ENCODE measurements at regions not wholly inside any gene's neighbourhood (a gene's known extent, or its start where the extent isn't known, plus 50 kb on each side); places are given as distances from the start of the nearest gene placed in this dataset.

DNA sequence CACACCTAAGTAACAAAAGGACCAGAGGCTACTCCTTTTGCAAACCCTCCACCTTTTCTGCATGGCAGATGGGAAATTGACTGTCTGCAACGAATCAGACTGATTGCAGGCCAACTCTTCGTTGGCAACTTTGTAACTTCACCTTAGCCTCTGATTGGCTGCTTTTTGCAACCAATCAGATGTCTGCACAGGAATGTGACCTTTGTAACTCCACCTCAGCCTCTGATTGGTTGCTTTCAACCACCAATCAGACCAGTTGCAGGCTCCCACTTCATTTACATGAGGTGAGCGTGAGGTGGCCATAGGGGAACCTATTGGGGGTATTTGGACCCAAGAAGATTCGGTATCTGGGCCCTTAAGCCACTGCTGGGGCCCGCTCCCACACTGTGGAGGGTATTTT is 209.0 kb downstream of the EN1 start:
- H3K4me3 ChIP-seq (ENCODE audit: insufficient read length, low read depth): no peak overlapping the region
- TF ChIP-seq SUZ12 (IDR thresholded peaks at IDR 0.05; ENCODE audit: extremely low read depth, insufficient read depth, insufficient read length) (no peak), YY1 (IDR thresholded peaks at IDR 0.05; ENCODE audit: insufficient read depth, insufficient read length) (no peak), ZNF274 (IDR thresholded peaks at IDR 0.05; ENCODE audit: low read depth, low read length) (no peak)
- H3K4me1 ChIP-seq (ENCODE audit: insufficient read depth, insufficient read length): peaks cover 5% of the 10 kb centered on the region
- DNase-seq (ENCODE audit: low read depth, low spot score): no peak
- H3K9me3 ChIP-seq (ENCODE audit: insufficient read depth, low read length): peaks cover 8% of the 10 kb centered on the region; the same call in 1 of the 2 replicates
- no peaks in the 10 kb centered on the region for H3K36me3 ChIP-seq (ENCODE audit: insufficient read depth, insufficient read length, low read length)
- H3K27me3 ChIP-seq (ENCODE audit: insufficient read depth, insufficient read length): no peaks in the 10 kb centered on the region
- H3K9ac ChIP-seq (ENCODE audit: insufficient read length, low read depth): no peak overlapping the region

DNA sequence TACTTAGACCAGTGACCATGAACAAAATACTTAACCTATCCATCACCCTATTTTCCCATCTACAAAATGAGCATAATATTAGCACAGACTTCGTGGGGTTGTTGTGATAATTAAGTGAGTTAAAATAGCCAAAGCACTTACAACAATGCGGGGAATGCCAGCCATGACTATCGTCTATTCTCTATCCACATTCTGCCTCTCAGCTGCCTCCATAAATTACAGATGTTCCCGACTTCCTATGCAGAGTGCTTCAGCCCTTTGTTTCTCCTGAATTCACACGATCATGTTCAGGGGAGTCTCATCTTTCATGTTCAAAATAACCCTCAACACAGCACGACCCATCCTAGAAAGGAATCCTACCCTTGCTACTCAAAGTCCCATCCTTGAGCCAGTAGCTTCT is 211.6 kb downstream of the EN1 start:
- Histone ChIP-seq H3K4me1 (ENCODE audit: insufficient read depth, insufficient read length) (peaks cover 8% of the 10 kb centered on the region), H3K9ac (ENCODE audit: insufficient read length, low read depth) (no peak overlapping the region), H3K36me3 (ENCODE audit: insufficient read depth, insufficient read length, low read length) (no peaks in the 10 kb centered on the region), H3K27me3 (ENCODE audit: insufficient read depth, insufficient read length) (no peaks in the 10 kb centered on the region), H3K9me3 (ENCODE audit: insufficient read depth, low read length) (peaks cover 8% of the 10 kb centered on the region; the same call in 1 of the 2 replicates), H3K4me3 (ENCODE audit: insufficient read length, low read depth) (no peak overlapping the region)
- TF ChIP-seq ZNF274 (IDR thresholded peaks at IDR 0.05; ENCODE audit: low read depth, low read length): no peak
- TF ChIP-seq SUZ12 (IDR thresholded peaks at IDR 0.05; ENCODE audit: extremely low read depth, insufficient read depth, insufficient read length): no peak
- TF ChIP-seq YY1 (IDR thresholded peaks at IDR 0.05; ENCODE audit: insufficient read depth, insufficient read length): no peak
- DNase-seq (ENCODE audit: low read depth, low spot score): peak; percentile 57

DNA sequence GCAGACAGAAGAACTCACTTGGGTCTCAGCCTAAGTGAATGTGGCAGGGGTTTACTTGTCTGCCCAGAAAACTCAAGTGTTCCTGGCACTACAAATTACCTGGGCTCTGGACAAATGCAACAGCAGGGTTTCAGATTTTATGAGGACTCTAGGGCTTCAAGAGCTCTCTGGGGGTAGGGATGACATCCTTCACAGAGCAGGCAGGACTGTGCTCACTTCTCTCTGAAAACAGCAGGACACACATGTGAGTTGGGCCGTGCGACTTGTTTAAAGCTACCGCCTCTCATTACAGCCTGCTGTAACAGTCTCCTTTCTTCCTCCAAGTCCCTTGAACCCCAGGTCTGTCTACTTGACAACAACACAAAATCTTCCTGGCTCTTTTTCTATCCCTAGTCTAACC is 212.6 kb downstream of the EN1 start:
- TF ChIP-seq ZNF274 (IDR thresholded peaks at IDR 0.05; ENCODE audit: low read depth, low read length) (no peak), YY1 (IDR thresholded peaks at IDR 0.05; ENCODE audit: insufficient read depth, insufficient read length) (no peak), SUZ12 (IDR thresholded peaks at IDR 0.05; ENCODE audit: extremely low read depth, insufficient read depth, insufficient read length) (no peak)
- peaks cover 8% of the 10 kb centered on the region for H3K4me1 ChIP-seq (ENCODE audit: insufficient read depth, insufficient read length)

DNA sequence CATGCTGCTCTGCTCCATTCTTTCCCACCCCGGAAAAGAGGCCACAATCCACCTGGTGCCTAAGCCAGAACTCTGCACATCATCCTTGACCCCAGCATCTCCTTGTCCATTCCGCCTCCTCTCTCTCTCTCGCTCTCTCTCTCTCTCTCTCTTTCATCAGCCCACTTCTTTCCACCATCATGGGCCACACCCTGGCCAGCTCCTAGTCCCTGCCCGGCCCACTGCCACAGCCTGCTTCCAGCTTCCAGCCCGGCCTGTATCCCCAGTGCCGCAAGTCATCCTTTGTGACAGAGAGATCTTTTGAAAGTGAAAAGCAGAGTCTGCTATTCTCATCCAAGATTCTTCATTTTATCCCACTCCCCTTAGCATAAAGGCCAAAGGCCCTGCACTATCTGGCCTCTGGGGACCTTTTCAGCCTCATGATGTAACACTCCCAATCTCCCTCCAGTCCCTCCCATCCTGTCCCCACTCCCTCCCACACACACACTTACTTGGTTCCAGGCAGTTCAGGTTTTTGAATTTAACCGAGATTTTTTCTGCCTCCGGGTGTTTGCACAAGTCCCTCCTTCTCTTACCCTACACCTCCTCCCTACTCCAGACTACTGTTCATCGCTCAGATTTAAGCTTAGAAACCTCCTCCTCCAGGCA is 214.0 kb downstream of the EN1 start:
- H3K9me3 ChIP-seq (ENCODE audit: insufficient read depth, low read length): peaks cover 3% of the 10 kb centered on the region; the same call in 1 of the 2 replicates
- TF ChIP-seq SUZ12 (IDR thresholded peaks at IDR 0.05; ENCODE audit: extremely low read depth, insufficient read depth, insufficient read length): no peak
- no peak for TF ChIP-seq YY1 (IDR thresholded peaks at IDR 0.05; ENCODE audit: insufficient read depth, insufficient read length)
- no peak for TF ChIP-seq ZNF274 (IDR thresholded peaks at IDR 0.05; ENCODE audit: low read depth, low read length)
- no peak overlapping the region for H3K9ac ChIP-seq (ENCODE audit: insufficient read length, low read depth)

More for the DNA sequence above, 212.6 kb downstream of the EN1 start:
- no peaks in the 10 kb centered on the region for H3K36me3 ChIP-seq (ENCODE audit: insufficient read depth, insufficient read length, low read length)
- no peak overlapping the region for H3K9ac ChIP-seq (ENCODE audit: insufficient read length, low read depth)
- no peak overlapping the region for H3K4me3 ChIP-seq (ENCODE audit: insufficient read length, low read depth)
- H3K9me3 ChIP-seq (ENCODE audit: insufficient read depth, low read length): peaks cover 8% of the 10 kb centered on the region; the same call in 1 of the 2 replicates
- DNase-seq (ENCODE audit: low read depth, low spot score): no peak
- no peaks in the 10 kb centered on the region for H3K27me3 ChIP-seq (ENCODE audit: insufficient read depth, insufficient read length)

DNA sequence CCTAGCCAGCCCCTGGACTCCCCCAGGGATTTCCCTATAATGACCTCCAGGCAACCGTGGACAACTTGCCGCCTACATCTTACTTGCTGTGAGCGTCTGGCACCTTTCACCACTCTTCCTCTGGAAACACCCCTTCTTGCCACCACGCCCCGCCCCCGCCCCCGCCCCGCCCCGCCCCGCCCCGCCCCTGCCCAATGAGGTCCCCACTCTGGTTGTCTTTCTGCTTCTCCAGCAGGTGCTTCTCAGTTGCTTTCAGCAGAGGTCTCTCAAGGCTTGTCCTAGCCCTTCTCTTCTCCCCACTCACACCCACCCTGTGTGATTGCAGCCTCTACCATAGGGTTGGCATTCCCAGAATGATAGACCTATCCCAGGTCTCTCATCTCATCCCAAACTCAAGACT is 214.5 kb downstream of the EN1 start:
- Histone ChIP-seq H3K9ac (ENCODE audit: insufficient read length, low read depth) (no peak overlapping the region), H3K4me3 (ENCODE audit: insufficient read length, low read depth) (no peak overlapping the region), H3K27me3 (ENCODE audit: insufficient read depth, insufficient read length) (no peaks in the 10 kb centered on the region), H3K9me3 (ENCODE audit: insufficient read depth, low read length) (no peaks in the 10 kb centered on the region), H3K36me3 (ENCODE audit: insufficient read depth, insufficient read length, low read length) (no peaks in the 10 kb centered on the region), H3K4me1 (ENCODE audit: insufficient read depth, insufficient read length) (peaks cover 8% of the 10 kb centered on the region)
- TF ChIP-seq YY1 (IDR thresholded peaks at IDR 0.05; ENCODE audit: insufficient read depth, insufficient read length) (no peak), ZNF274 (IDR thresholded peaks at IDR 0.05; ENCODE audit: low read depth, low read length) (no peak), SUZ12 (IDR thresholded peaks at IDR 0.05; ENCODE audit: extremely low read depth, insufficient read depth, insufficient read length) (no peak)
- no peak for DNase-seq (ENCODE audit: low read depth, low spot score)

More for the DNA sequence above, 214.0 kb downstream of the EN1 start:
- DNase-seq (ENCODE audit: low read depth, low spot score): no peak
- no peaks in the 10 kb centered on the region for H3K36me3 ChIP-seq (ENCODE audit: insufficient read depth, insufficient read length, low read length)
- H3K4me3 ChIP-seq (ENCODE audit: insufficient read length, low read depth): no peak overlapping the region
- no peaks in the 10 kb centered on the region for H3K27me3 ChIP-seq (ENCODE audit: insufficient read depth, insufficient read length)
- H3K4me1 ChIP-seq (ENCODE audit: insufficient read depth, insufficient read length): peaks cover 8% of the 10 kb centered on the region

DNA sequence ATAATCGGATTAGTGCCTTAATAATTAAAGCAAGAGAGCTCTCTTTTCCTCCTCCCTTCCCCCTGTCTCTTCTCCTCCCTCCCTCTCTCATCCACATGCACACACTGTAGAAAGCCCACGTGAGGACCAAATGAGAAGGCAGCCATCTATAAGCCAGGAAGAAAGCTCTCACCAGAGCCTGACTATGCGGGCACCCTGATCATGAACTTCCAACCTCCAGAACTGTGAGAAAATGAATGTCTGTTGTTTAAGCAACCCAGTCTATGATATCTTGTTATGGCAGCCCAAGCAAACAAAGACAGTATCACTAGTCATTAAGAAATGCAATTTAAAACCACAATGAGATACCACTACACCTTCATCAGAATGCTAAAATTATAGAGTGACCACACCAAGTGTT is 220.3 kb downstream of the EN1 start:
- Histone ChIP-seq H3K36me3 (ENCODE audit: insufficient read depth, insufficient read length, low read length) (no peaks in the 10 kb centered on the region), H3K4me1 (ENCODE audit: insufficient read depth, insufficient read length) (no peaks in the 10 kb centered on the region), H3K27me3 (ENCODE audit: insufficient read depth, insufficient read length) (no peaks in the 10 kb centered on the region), H3K4me3 (ENCODE audit: insufficient read length, low read depth) (no peak overlapping the region), H3K9me3 (ENCODE audit: insufficient read depth, low read length) (peaks cover 7% of the 10 kb centered on the region; the same call in 1 of the 2 replicates), H3K9ac (ENCODE audit: insufficient read length, low read depth) (no peak overlapping the region)
- no peak for TF ChIP-seq ZNF274 (IDR thresholded peaks at IDR 0.05; ENCODE audit: low read depth, low read length)
- no peak for TF ChIP-seq SUZ12 (IDR thresholded peaks at IDR 0.05; ENCODE audit: extremely low read depth, insufficient read depth, insufficient read length)
- no peak for TF ChIP-seq YY1 (IDR thresholded peaks at IDR 0.05; ENCODE audit: insufficient read depth, insufficient read length)
- no peak for DNase-seq (ENCODE audit: low read depth, low spot score)

DNA sequence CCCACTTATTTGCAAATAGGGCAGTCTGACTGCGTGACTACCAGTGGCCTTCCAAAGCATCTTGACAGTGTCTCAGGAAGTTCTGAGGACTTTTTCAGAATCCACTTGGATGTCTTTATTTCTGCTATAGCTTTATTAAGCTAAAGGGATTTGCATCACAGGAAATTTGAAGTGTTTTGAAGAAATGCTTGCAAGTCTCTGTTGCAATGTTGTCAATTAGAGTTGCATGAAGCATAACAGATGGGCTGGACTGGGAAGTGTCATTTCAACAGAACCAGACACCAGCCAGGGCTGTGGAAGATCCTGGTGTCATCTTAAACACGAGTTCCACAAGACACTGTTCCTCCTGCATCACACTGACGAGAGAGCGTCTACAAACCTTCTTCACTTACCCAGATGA is 224.5 kb downstream of the EN1 start:
- Histone ChIP-seq H3K4me3 (ENCODE audit: insufficient read length, low read depth) (no peak overlapping the region), H3K27me3 (ENCODE audit: insufficient read depth, insufficient read length) (no peaks in the 10 kb centered on the region), H3K4me1 (ENCODE audit: insufficient read depth, insufficient read length) (no peaks in the 10 kb centered on the region), H3K36me3 (ENCODE audit: insufficient read depth, insufficient read length, low read length) (no peaks in the 10 kb centered on the region), H3K9me3 (ENCODE audit: insufficient read depth, low read length) (peaks cover 7% of the 10 kb centered on the region; the same call in 1 of the 2 replicates), H3K9ac (ENCODE audit: insufficient read length, low read depth) (no peak overlapping the region)
- TF ChIP-seq YY1 (IDR thresholded peaks at IDR 0.05; ENCODE audit: insufficient read depth, insufficient read length) (no peak), ZNF274 (IDR thresholded peaks at IDR 0.05; ENCODE audit: low read depth, low read length) (no peak), SUZ12 (IDR thresholded peaks at IDR 0.05; ENCODE audit: extremely low read depth, insufficient read depth, insufficient read length) (no peak)
- no peak for DNase-seq (ENCODE audit: low read depth, low spot score)

Data from NT2/D1 (cell line).